ENCODE measurements at regions not wholly inside any gene's neighbourhood (a gene's known extent, or its start where the extent isn't known, plus 50 kb on each side); places are given as distances from the start of the nearest gene placed in this dataset.
A peak's percentile ranks its signal among the peaks of the same experiment; 100 is the strongest.

GRCh38 chr7:46649876-46650275 lies 728.8 kb upstream of the IGFBP3 start:
- Mint-ChIP-seq H3K4me3 (no peak overlapping the region), H3K36me3 (peaks cover 6% of the 10 kb centered on the region), H3K27ac (peak overlapping the region; percentile 100), H3K4me1 (ENCODE audit: unreplicated experiment) (peaks cover 9% of the 10 kb centered on the region), H3K27me3 (no peaks in the 10 kb centered on the region), H3K9me3 (peaks cover 26% of the 10 kb centered on the region)
- TF ChIP-seq CTCF (conservative IDR thresholded peaks at IDR 0.05): no peak
- no peak for DNase-seq (ENCODE audit: extremely low spot score, unreplicated experiment)

- Mint-ChIP-seq H3K4me3 (no peak overlapping the region), H3K4me1 (ENCODE audit: unreplicated experiment) (peaks cover 3% of the 10 kb centered on the region), H3K36me3 (no peaks in the 10 kb centered on the region), H3K9me3 (peaks cover 9% of the 10 kb centered on the region), H3K27ac (no peak overlapping the region), H3K27me3 (no peaks in the 10 kb centered on the region)
- no peak for TF ChIP-seq CTCF (conservative IDR thresholded peaks at IDR 0.05)
- no peak for DNase-seq (ENCODE audit: extremely low spot score, unreplicated experiment)
Measured at GRCh38 chr7:46637793-46638735, 717.0 kb upstream of the IGFBP3 start.

- H3K27ac Mint-ChIP-seq: no peak overlapping the region
- DNase-seq (ENCODE audit: extremely low spot score, unreplicated experiment): no peak
- H3K4me3 Mint-ChIP-seq: no peak overlapping the region
- peaks cover 5% of the 10 kb centered on the region for H3K4me1 Mint-ChIP-seq (ENCODE audit: unreplicated experiment)
- no peaks in the 10 kb centered on the region for H3K27me3 Mint-ChIP-seq
- peaks cover 11% of the 10 kb centered on the region for H3K9me3 Mint-ChIP-seq
- H3K36me3 Mint-ChIP-seq: no peaks in the 10 kb centered on the region
- no peak for TF ChIP-seq CTCF (conservative IDR thresholded peaks at IDR 0.05)
Measured at GRCh38 chr7:46636022-46636421, 715.0 kb upstream of the IGFBP3 start.

- Mint-ChIP-seq H3K27ac (no peak overlapping the region), H3K27me3 (no peaks in the 10 kb centered on the region), H3K4me1 (ENCODE audit: unreplicated experiment) (peaks cover 5% of the 10 kb centered on the region), H3K36me3 (no peaks in the 10 kb centered on the region), H3K9me3 (peaks cover 5% of the 10 kb centered on the region), H3K4me3 (no peak overlapping the region)
- no peak for DNase-seq (ENCODE audit: extremely low spot score, unreplicated experiment)
- no peak for TF ChIP-seq CTCF (conservative IDR thresholded peaks at IDR 0.05)
Measured at GRCh38 chr7:46633630-46634240, 712.7 kb upstream of the IGFBP3 start.

GRCh38 chr7:46633200-46633599 lies 712.1 kb upstream of the IGFBP3 start:
- Mint-ChIP-seq H3K4me3 (no peak overlapping the region), H3K4me1 (ENCODE audit: unreplicated experiment) (peaks cover 5% of the 10 kb centered on the region), H3K27ac (peak overlapping the region; percentile 63), H3K27me3 (no peaks in the 10 kb centered on the region), H3K36me3 (no peaks in the 10 kb centered on the region), H3K9me3 (peaks cover 5% of the 10 kb centered on the region)
- no peak for TF ChIP-seq CTCF (conservative IDR thresholded peaks at IDR 0.05)
- no peak for DNase-seq (ENCODE audit: extremely low spot score, unreplicated experiment)
